H1 (cell line): ENCODE measurements at regions not wholly inside any gene's neighbourhood (a gene's known extent, or its start where the extent isn't known, plus 50 kb on each side); places are given as distances from the start of the nearest gene placed in this dataset.
A peak's percentile ranks its signal among the peaks of the same experiment; 100 is the strongest.

Experiments
- CTCF ChIA-PET: fragments of 300-600 bp; sonication (Branson Sonifier 250); formaldehyde crosslinking; loops from one replicate; lab custom pipeline; 2021; ENCODE audit not compliant: partially characterized antibody; lab: Charles Lee
- POLR2A ChIA-PET: fragments of 300-600 bp; sonication (Branson Sonifier 250); formaldehyde crosslinking; loops from one replicate; lab custom pipeline; 2021; ENCODE audit warnings: inconsistent platforms; ENCODE audit not compliant: partially characterized antibody; lab: Charles Lee
- DNase-seq, 2 experiments: peaks; one replicate each; pipeline versions ENCODE4 v3.0.0 to v3.0.0-alpha.2; 2010 to 2022; ENCODE audit warnings: low spot score in 2 of 2, low read depth in 1 of 2, mixed read lengths in 1 of 2
- FAIRE-seq: peaks from 2 replicates; lab custom pipeline; 2011; peaks lifted over from hg19 to GRCh38; lab: Jason Lieb, UNC
- H2AFZ ChIP-seq: 2 replicates; pipeline ENCODE4 v1.8.1; 2012; ENCODE audit warnings: low read length, inconsistent platforms
- H2AK5ac ChIP-seq: 2 replicates; pipeline ENCODE4 v1.6.1; 2013; ENCODE audit warnings: low read depth, low read length
- H2BK120ac ChIP-seq: replicated peaks from 2 replicates; pipeline ENCODE3; 2013; ENCODE audit warnings: low read depth, low read length, inconsistent platforms
- H2BK12ac ChIP-seq: 2 replicates; pipeline ENCODE4 v1.6.1; 2013; ENCODE audit warnings: low read depth, low read length
- H2BK15ac ChIP-seq: 2 replicates; pipeline ENCODE4 v1.6.1; 2013; ENCODE audit warnings: low read length
- H2BK20ac ChIP-seq: 2 replicates; pipeline ENCODE4 v1.6.1; 2013; ENCODE audit warnings: low read length
- H2BK5ac ChIP-seq: 2 replicates; pipeline ENCODE4 v1.6.1; 2013; ENCODE audit warnings: low read depth, low read length
- H3K14ac ChIP-seq: 2 replicates; pipeline ENCODE4 v1.6.1; 2013; ENCODE audit warnings: inconsistent platforms; ENCODE audit not compliant: insufficient read length
- H3K18ac ChIP-seq: 2 replicates; pipeline ENCODE4 v1.6.1; 2013; ENCODE audit warnings: low read length; ENCODE audit errors: extremely low read depth
- H3K23ac ChIP-seq: 2 replicates; pipeline ENCODE4 v1.6.1; 2013; ENCODE audit warnings: inconsistent platforms; ENCODE audit not compliant: insufficient read length
- H3K23me2 ChIP-seq: 2 replicates; pipeline ENCODE4 v1.6.1; 2013; ENCODE audit warnings: low read depth, low read length
- H3K27ac ChIP-seq: 2 replicates; pipeline ENCODE4 v1.6.1; 2011; ENCODE audit warnings: low read depth, low read length, inconsistent platforms
- H3K27me3 ChIP-seq, 4 experiments: replicated peaks in 1 of 4; 1 replicate in 1 of 4; 2 replicates in 3 of 4; pipeline versions ENCODE4 v1.6.1 to v1.8.1; 2011 to 2013; ENCODE audit warnings: low read length in 3 of 4, mild to moderate bottlenecking in 3 of 4, inconsistent platforms in 2 of 4, mixed read lengths in 2 of 4, moderate library complexity in 1 of 4; ENCODE audit not compliant: control insufficient read depth in 3 of 4, insufficient read depth in 3 of 4; ENCODE audit errors: extremely low read depth in 1 of 4
- H3K36me3 ChIP-seq, 4 experiments: 2 replicates each; pipeline versions ENCODE4 v1.6.1 to v1.8.1; 2011 to 2013; ENCODE audit warnings: mild to moderate bottlenecking in 4 of 4, low read length in 3 of 4, moderate library complexity in 2 of 4, control low read depth in 1 of 4, inconsistent platforms in 1 of 4; ENCODE audit not compliant: insufficient read depth in 4 of 4, control insufficient read depth in 2 of 4
- H3K4ac ChIP-seq: replicated peaks from 2 replicates; pipeline ENCODE3; 2013; ENCODE audit warnings: low read length, low read depth, mixed read lengths, inconsistent platforms; ENCODE audit not compliant: insufficient read length
- H3K4me1 ChIP-seq, 4 experiments: replicated peaks in 1 of 4; 1 replicate in 1 of 4; 2 replicates in 3 of 4; pipeline versions ENCODE4 v1.6.1 to v1.8.1; 2011 to 2013; ENCODE audit warnings: low read length in 3 of 4, inconsistent platforms in 2 of 4, mixed read lengths in 1 of 4; ENCODE audit not compliant: insufficient read depth in 4 of 4, control insufficient read depth in 3 of 4
- H3K4me2 ChIP-seq, 2 experiments: 2 replicates each; pipeline versions ENCODE4 v1.6.1 to v1.8.1; 2011 to 2013; ENCODE audit warnings: low read depth in 2 of 2, low read length in 2 of 2, control low read depth in 1 of 2, inconsistent platforms in 1 of 2, mild to moderate bottlenecking in 1 of 2; ENCODE audit not compliant: insufficient read depth in 1 of 2
- H3K4me3 ChIP-seq, 4 experiments: fragments of 200-600, 300-600 bp in 1 of 4; sonication (generic), shearing (Covaris generic), sonication (Bioruptor Twin) in 1 of 4; 2 replicates each; pipeline versions ENCODE4 v1.5.1 to v1.8.1; 2011 to 2016; ENCODE audit warnings: low read length in 4 of 4, low read depth in 3 of 4, control low read depth in 2 of 4, inconsistent platforms in 2 of 4, mild to moderate bottlenecking in 2 of 4, mixed read lengths in 1 of 4, moderate library complexity in 1 of 4; ENCODE audit not compliant: insufficient read depth in 2 of 4; ENCODE audit errors: extremely low read depth in 1 of 4
- H3K56ac ChIP-seq: replicated peaks from 2 replicates; pipeline ENCODE3; 2013; ENCODE audit warnings: low read depth, mild to moderate bottlenecking, mixed read lengths, low read length, inconsistent platforms; ENCODE audit not compliant: insufficient read length
- H3K79me1 ChIP-seq: 2 replicates; pipeline ENCODE4 v1.6.1; 2013; ENCODE audit warnings: low read depth, low read length, control low read depth
- H3K79me2 ChIP-seq, 2 experiments: 2 replicates each; pipeline versions ENCODE4 v1.6.1 to v1.8.1; 2012 to 2013; ENCODE audit warnings: low read length in 2 of 2, mild to moderate bottlenecking in 2 of 2, inconsistent platforms in 1 of 2; ENCODE audit not compliant: insufficient read depth in 2 of 2, control insufficient read depth in 1 of 2
- H3K9ac ChIP-seq, 4 experiments: replicated peaks in 1 of 4; 1 replicate in 1 of 4; 2 replicates in 3 of 4; pipeline versions ENCODE4 v1.6.1 to v1.8.1; 2011 to 2013; ENCODE audit warnings: low read depth in 3 of 4, low read length in 3 of 4, control low read depth in 2 of 4, mild to moderate bottlenecking in 2 of 4, moderate library complexity in 2 of 4, inconsistent platforms in 1 of 4; ENCODE audit errors: extremely low read depth in 1 of 4
- H3K9me3 ChIP-seq, 2 experiments: 2 replicates each; pipeline versions ENCODE4 v1.6.1 to v1.8.1; 2012 to 2013; ENCODE audit warnings: mild to moderate bottlenecking in 2 of 2, moderate library complexity in 2 of 2, control low read depth in 1 of 2, inconsistent platforms in 1 of 2, low read depth in 1 of 2, low read length in 1 of 2, mixed read lengths in 1 of 2; ENCODE audit not compliant: insufficient read depth in 2 of 2
- H4K20me1 ChIP-seq, 2 experiments: replicated peaks in 1 of 2; 2 replicates each; pipeline versions ENCODE3 to v1.8.1; 2011 to 2013; ENCODE audit warnings: inconsistent platforms in 2 of 2, low read length in 2 of 2, mild to moderate bottlenecking in 1 of 2; ENCODE audit not compliant: insufficient read depth in 2 of 2, control insufficient read depth in 1 of 2
- H4K5ac ChIP-seq: 2 replicates; pipeline ENCODE4 v1.6.1; 2013; ENCODE audit warnings: low read length, low read depth, mixed read lengths, inconsistent platforms; ENCODE audit not compliant: insufficient read length
- H4K8ac ChIP-seq: 2 replicates; pipeline ENCODE4 v1.8.0; 2013; ENCODE audit warnings: mild to moderate bottlenecking, moderate library complexity, low read length, inconsistent platforms; ENCODE audit not compliant: insufficient read depth; ENCODE audit errors: extremely low read depth
- H4K91ac ChIP-seq: replicated peaks from 2 replicates; pipeline ENCODE3; 2013; ENCODE audit warnings: low read length, mixed read lengths, inconsistent platforms; ENCODE audit not compliant: insufficient read length
- ASH2L ChIP-seq: fragments of 200-600, 300-600 bp; sonication (generic); IDR thresholded peaks from one replicate; pipeline ENCODE4 v1.7.1; 2017; ENCODE audit warnings: low read length
- ATF2 ChIP-seq: IDR thresholded peaks from 2 replicates; pipeline ENCODE4 v1.6.1; 2012; ENCODE audit warnings: low read length, inconsistent platforms
- CBX5 ChIP-seq: fragments of 300-800, 300-1000 bp; sonication (generic); IDR thresholded peaks from 2 replicates; pipeline ENCODE4 v1.7.1; 2016; ENCODE audit warnings: antibody characterized with exemption, low read length, low read depth
- GABPA ChIP-seq: IDR thresholded peaks from 2 replicates; pipeline ENCODE4 v1.6.1; 2011; ENCODE audit warnings: mild to moderate bottlenecking, low read length, moderate library complexity, borderline replicate concordance; ENCODE audit not compliant: insufficient read depth
- POLR2AphosphoS5 ChIP-seq: IDR thresholded peaks from 2 replicates; pipeline ENCODE4 v1.6.1; 2011; ENCODE audit warnings: low read depth, low read length
- SIN3A ChIP-seq, 2 experiments: IDR thresholded peaks in 1 of 2; conservative IDR thresholded peaks in 1 of 2; 2 replicates each; pipeline ENCODE4 v1.6.1; 2011 to 2012; ENCODE audit warnings: low read length in 2 of 2, improper control_type of control experiment in 1 of 2, low read depth in 1 of 2, mild to moderate bottlenecking in 1 of 2
- SP4 ChIP-seq: IDR thresholded peaks from 2 replicates; pipeline ENCODE4 v1.6.1; 2012; ENCODE audit warnings: low read length, inconsistent platforms
- TAF7 ChIP-seq: optimal IDR thresholded peaks from 2 replicates; pipeline ENCODE3; 2011; ENCODE audit warnings: low read depth, mild to moderate bottlenecking, inconsistent platforms, low read length, moderate library complexity, borderline replicate concordance
- TBP ChIP-seq: IDR thresholded peaks from 2 replicates; pipeline ENCODE4 v1.6.1; 2011; ENCODE audit warnings: low read depth, low read length, improper control_type of control experiment
- TCF12 ChIP-seq: IDR thresholded peaks from 2 replicates; pipeline ENCODE4 v1.6.1; 2011; ENCODE audit warnings: low read depth, mild to moderate bottlenecking, low read length
- WGBS, 2 experiments: shearing (Covaris generic) in 1 of 2; methylation state at CpG; one replicate each; pipeline versions ENCODE4 v1.1.6 to v1.1.7; 2013 to 2015; ENCODE audit warnings: low lambda C conversion rate in 2 of 2, mixed read lengths in 2 of 2, inconsistent platforms in 1 of 2, low coverage in 1 of 2, missing lambda C conversion rate in 1 of 2; ENCODE audit not compliant: insufficient replicate concordance in 2 of 2, insufficient coverage in 1 of 2, insufficient read length in 1 of 2; ENCODE audit errors: extremely low coverage in 1 of 2, missing lambda C conversion rate in 1 of 2; 5-methylcytosine and 5-hydroxymethylcytosine counted together
- TF ChIP-seq, protein P1 (sequence below): IDR thresholded peaks from 2 replicates; pipeline ENCODE4 v1.6.1; 2011; ENCODE audit warnings: low read length, improper control_type of control experiment

GRCh38 chr21:20703112-20703767 lies 295.0 kb upstream of the NCAM2 start:
- H3K23ac ChIP-seq = no peak overlapping the region
- peak overlapping the region; percentile 64; the same call in 1 of the 2 replicates for H2AFZ ChIP-seq
- FAIRE-seq (peak; percentile 36), DNase-seq (no peak)
- ChIA-PET POLR2A (no interaction called here), CTCF (interaction anchor here (0.6 kb wide), 3 partner anchors 9 to 157 kb away, joined by 3 read pairs; no protein-coding TSS in a partner anchor)
- 0 out of 2 replicates have a peak overlapping the region, but pooled peaks have one; percentile 15 for H2BK20ac ChIP-seq
- H3K9me3 ChIP-seq = no peaks in the 10 kb centered on the region
- H3K4me3 ChIP-seq = no peak overlapping the region
- no peak overlapping the region for H3K27ac ChIP-seq
- no peak overlapping the region for H4K91ac ChIP-seq
- H3K27me3 ChIP-seq = no peaks in the 10 kb centered on the region
- H4K8ac ChIP-seq = no peak overlapping the region
- no peak overlapping the region for H2BK12ac ChIP-seq
- H2BK15ac ChIP-seq = no peak overlapping the region
- H4K5ac ChIP-seq = no peak overlapping the region
- no peaks in the 10 kb centered on the region for H3K36me3 ChIP-seq
- H3K18ac ChIP-seq = no peak overlapping the region
- H3K23me2 ChIP-seq = no peaks in the 10 kb centered on the region
- no peak overlapping the region for H3K9ac ChIP-seq
- H3K14ac ChIP-seq = no peak overlapping the region
- H3K4me2 ChIP-seq = no peak overlapping the region
- no peaks in the 10 kb centered on the region for H4K20me1 ChIP-seq
- H3K79me1 ChIP-seq = no peaks in the 10 kb centered on the region
- H3K4me1 ChIP-seq = peaks cover 0 to 3% (median 0%) of the 10 kb centered on the region in 4 experiments; a peak in 1 of 7 replicates
- no peak overlapping the region for H3K56ac ChIP-seq
- no peak overlapping the region for H2BK5ac ChIP-seq
- H3K4ac ChIP-seq = no peak overlapping the region
- H2AK5ac ChIP-seq = no peak overlapping the region
- no peak overlapping the region for H2BK120ac ChIP-seq
- no peaks in the 10 kb centered on the region for H3K79me2 ChIP-seq
- 91% methylated on average over 4 of the region's 4 CpGs; no CpG with 5 or more reads in 1 of the 2 experiments for WGBS, 2 experiments
- no peak for TF ChIP-seq ATF2
- TF ChIP-seq POLR2AphosphoS5 = no peak
- TF ChIP-seq TBP = no peak
- TF ChIP-seq TAF7 = no peak
- TF ChIP-seq GABPA = no peak
- TF ChIP-seq SP4 = no peak
- TF ChIP-seq, protein P1, sequence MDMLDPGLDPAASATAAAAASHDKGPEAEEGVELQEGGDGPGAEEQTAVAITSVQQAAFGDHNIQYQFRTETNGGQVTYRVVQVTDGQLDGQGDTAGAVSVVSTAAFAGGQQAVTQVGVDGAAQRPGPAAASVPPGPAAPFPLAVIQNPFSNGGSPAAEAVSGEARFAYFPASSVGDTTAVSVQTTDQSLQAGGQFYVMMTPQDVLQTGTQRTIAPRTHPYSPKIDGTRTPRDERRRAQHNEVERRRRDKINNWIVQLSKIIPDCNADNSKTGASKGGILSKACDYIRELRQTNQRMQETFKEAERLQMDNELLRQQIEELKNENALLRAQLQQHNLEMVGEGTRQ = no peak
- TF ChIP-seq SIN3A (conservative IDR thresholded peaks at IDR 0.05 in 1 of 2, IDR thresholded peaks at IDR 0.05 in 1 of 2; ENCODE audit: low read depth in 1 of 2, low read length in 2 of 2) = no peak
- TF ChIP-seq TCF12 = no peak
- TF ChIP-seq ASH2L = no peak
- TF ChIP-seq CBX5 = no peak
